ENCODE measurements at regions not wholly inside any gene's neighbourhood (a gene's known extent, or its start where the extent isn't known, plus 50 kb on each side); places are given as distances from the start of the nearest gene placed in this dataset.

DNA sequence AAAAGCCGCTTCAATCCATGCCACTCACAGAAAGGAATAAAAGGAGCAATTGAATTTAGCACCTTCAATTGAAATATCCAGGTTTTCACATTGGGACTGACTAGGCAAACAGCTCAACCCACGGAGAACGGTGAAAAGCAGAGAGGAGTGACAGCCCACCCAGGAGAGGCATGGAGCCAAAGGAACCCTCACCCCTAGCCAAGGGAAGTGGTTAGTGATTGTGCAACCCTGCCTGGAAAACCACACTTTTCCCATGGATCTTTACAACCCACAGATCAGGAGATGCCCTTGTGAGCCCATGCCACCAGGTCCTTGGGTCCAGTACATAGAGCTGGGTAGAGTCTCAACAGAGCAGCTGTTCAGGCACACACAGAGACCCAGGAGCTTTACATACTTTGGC lies 911.8 kb downstream of the EPHA7 start:
- Histone ChIP-seq H3K4me1 (ENCODE audit: low read depth) (no peaks in the 10 kb centered on the region), H3K36me3 (ENCODE audit: low read depth) (no peaks in the 10 kb centered on the region), H3K4me3 (no peak overlapping the region), H3K9me3 (peaks cover 23% of the 10 kb centered on the region)
- TF ChIP-seq, protein P1, sequence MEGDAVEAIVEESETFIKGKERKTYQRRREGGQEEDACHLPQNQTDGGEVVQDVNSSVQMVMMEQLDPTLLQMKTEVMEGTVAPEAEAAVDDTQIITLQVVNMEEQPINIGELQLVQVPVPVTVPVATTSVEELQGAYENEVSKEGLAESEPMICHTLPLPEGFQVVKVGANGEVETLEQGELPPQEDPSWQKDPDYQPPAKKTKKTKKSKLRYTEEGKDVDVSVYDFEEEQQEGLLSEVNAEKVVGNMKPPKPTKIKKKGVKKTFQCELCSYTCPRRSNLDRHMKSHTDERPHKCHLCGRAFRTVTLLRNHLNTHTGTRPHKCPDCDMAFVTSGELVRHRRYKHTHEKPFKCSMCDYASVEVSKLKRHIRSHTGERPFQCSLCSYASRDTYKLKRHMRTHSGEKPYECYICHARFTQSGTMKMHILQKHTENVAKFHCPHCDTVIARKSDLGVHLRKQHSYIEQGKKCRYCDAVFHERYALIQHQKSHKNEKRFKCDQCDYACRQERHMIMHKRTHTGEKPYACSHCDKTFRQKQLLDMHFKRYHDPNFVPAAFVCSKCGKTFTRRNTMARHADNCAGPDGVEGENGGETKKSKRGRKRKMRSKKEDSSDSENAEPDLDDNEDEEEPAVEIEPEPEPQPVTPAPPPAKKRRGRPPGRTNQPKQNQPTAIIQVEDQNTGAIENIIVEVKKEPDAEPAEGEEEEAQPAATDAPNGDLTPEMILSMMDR (IDR thresholded peaks at IDR 0.05), result no peak
- intact Hi-C loops (cut with DNase I, micrococcal nuclease), result no loop called here
- ATAC-seq (no peak), DNase-seq (no peak)

DNA sequence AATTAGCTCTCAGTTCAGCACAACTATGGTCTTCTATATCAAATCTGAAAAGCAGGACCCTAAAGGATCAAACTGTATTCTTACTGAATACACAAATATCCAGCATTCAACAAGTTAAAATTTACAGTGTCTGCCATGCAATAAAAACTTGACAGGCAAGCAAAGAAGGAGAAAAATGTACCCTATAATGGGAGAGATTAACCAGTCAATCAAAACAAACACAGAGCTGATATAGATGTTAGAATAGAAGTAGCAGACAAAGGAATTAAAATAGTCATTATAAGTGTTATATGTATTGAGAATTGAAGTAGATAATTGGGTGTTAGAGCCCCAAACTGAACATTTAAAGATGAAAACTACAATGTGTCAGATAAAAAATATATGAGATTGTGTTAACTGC lies 914.9 kb downstream of the EPHA7 start:
- ATAC-seq, result no peak
- intact Hi-C loops (cut with DNase I, micrococcal nuclease), result no loop called here
- TF ChIP-seq, protein P1 (IDR thresholded peaks at IDR 0.05), result no peak

DNA sequence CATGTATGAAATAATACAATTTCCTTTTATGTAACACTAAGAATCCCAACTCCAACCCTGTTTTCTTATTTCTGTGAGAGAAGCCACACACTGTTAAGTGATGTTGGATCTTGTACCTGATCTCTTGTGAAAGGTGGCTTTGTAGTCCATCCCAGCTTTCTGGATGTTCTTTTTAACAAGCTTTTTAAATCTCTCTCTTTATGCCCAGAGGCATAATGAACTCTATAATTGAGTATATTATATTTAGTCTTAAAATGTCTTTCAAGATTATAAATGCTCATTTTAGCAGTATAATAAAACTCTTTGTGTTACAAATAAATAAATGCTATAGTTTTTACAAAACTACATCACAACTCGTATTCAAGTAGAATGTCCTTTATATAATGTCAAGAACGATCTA lies 922.1 kb downstream of the EPHA7 start:
- ATAC-seq (no peak), DNase-seq (no peak)
- intact Hi-C loops (cut with DNase I, micrococcal nuclease), result no loop called here
- no peaks in the 10 kb centered on the region for H3K36me3 ChIP-seq (ENCODE audit: low read depth)
- no peak overlapping the region for H3K4me3 ChIP-seq
- no peaks in the 10 kb centered on the region for H3K9me3 ChIP-seq
- no peaks in the 10 kb centered on the region for H3K4me1 ChIP-seq (ENCODE audit: low read depth)
- TF ChIP-seq, protein P1 (IDR thresholded peaks at IDR 0.05), result no peak

More for the DNA sequence above, 914.9 kb downstream of the EPHA7 start:
- Histone ChIP-seq H3K4me1 (ENCODE audit: low read depth) (no peaks in the 10 kb centered on the region), H3K36me3 (ENCODE audit: low read depth) (no peaks in the 10 kb centered on the region), H3K4me3 (no peak overlapping the region), H3K9me3 (peaks cover 11% of the 10 kb centered on the region)
- no peak for DNase-seq

DNA sequence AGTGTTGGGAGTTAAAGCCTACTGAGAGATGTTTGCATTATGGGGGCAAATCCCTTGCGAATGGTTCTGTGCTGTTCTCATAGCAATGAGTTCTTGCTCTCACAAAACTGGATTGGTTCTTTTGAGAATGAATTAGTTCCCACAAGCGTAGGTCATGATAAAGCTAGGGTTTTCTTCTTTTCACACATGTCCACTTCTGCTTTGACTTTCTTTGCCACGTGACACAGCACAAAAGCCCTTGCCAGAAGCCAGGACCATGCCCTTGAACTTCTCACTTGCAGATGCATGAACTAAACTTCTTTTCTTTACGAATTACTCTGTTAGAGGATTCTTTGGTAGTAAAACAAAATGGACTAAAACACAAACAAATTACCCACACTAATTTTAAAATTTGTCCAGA lies 922.8 kb downstream of the EPHA7 start:
- intact Hi-C loops (cut with DNase I, micrococcal nuclease), result no loop called here

DNA sequence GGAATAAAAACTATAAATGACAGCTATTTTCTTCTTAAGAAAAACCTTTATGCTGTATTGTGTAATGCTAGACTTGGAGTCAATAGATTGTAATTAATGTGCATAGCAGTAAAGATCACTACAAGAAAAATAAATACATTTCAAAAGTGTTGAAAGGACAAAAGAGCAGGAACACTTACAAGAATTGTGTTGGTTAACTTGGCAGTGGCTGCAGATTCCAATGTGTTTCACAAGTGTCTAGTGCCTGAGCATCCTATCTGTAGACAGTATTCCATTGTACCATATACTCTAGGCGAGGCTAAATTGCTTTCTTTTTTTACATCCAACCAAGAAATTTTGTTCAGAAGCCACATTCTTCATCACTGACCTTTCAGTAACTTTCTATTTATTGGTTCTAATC lies 924.1 kb downstream of the EPHA7 start:
- Histone ChIP-seq H3K4me3 (no peak overlapping the region), H3K36me3 (ENCODE audit: low read depth) (no peaks in the 10 kb centered on the region), H3K9me3 (no peaks in the 10 kb centered on the region), H3K4me1 (ENCODE audit: low read depth) (no peaks in the 10 kb centered on the region)
- ATAC-seq (no peak), DNase-seq (no peak)
- intact Hi-C loops (cut with DNase I, micrococcal nuclease), result no loop called here
- TF ChIP-seq, protein P1 (IDR thresholded peaks at IDR 0.05), result no peak

More for the DNA sequence above, 922.8 kb downstream of the EPHA7 start:
- Histone ChIP-seq H3K4me3 (no peak overlapping the region), H3K9me3 (no peaks in the 10 kb centered on the region), H3K4me1 (ENCODE audit: low read depth) (no peaks in the 10 kb centered on the region), H3K36me3 (ENCODE audit: low read depth) (no peaks in the 10 kb centered on the region)
- no peak for DNase-seq
- no peak for ATAC-seq
- TF ChIP-seq, protein P1 (IDR thresholded peaks at IDR 0.05), result no peak

DNA sequence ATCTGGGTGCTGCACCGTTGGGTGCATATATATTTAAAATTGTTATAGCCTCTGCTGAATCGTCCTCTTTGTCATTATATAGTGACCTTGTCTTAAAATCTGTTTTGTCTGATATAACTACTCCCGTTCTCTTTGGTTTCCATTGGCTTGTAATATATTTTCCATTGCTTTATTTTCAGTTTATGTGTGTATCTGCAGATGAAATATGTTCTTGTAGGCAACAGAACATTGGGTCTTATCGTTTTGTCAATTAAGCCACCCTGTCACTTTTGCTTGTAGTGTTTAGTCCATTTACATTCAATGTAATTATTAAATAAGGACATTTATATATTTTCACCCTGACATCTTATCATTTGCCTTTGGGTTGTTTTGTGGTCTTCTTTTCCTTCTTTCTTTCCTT lies 933.9 kb downstream of the EPHA7 start:
- DNase-seq (no peak), ATAC-seq (no peak)
- TF ChIP-seq, protein P1 (IDR thresholded peaks at IDR 0.05), result no peak
- H3K9me3 ChIP-seq, result peaks cover 9% of the 10 kb centered on the region
- no peaks in the 10 kb centered on the region for H3K4me1 ChIP-seq (ENCODE audit: low read depth)
- intact Hi-C loops (cut with DNase I, micrococcal nuclease), result no loop called here
- no peaks in the 10 kb centered on the region for H3K36me3 ChIP-seq (ENCODE audit: low read depth)
- no peak overlapping the region for H3K4me3 ChIP-seq
